ENCODE measurements at regions not wholly inside any gene's neighbourhood (a gene's known extent, or its start where the extent isn't known, plus 50 kb on each side); places are given as distances from the start of the nearest gene placed in this dataset.

- no peaks in the 10 kb centered on the region for H4K20me1 ChIP-seq (ENCODE audit: insufficient read depth, low read length)
- Mint-ChIP-seq H3K4me1 (ENCODE audit: low read depth, unreplicated experiment) (no peaks in the 10 kb centered on the region), H3K4me3 (ENCODE audit: unreplicated experiment) (no peak overlapping the region), H3K9me3 (ENCODE audit: unreplicated experiment) (no peaks in the 10 kb centered on the region), H3K27me3 (ENCODE audit: low read depth, unreplicated experiment) (no peaks in the 10 kb centered on the region), H3K27ac (ENCODE audit: unreplicated experiment) (no peak overlapping the region), H3K36me3 (ENCODE audit: low read depth, unreplicated experiment) (no peaks in the 10 kb centered on the region)
- no peak overlapping the region for H3K27ac ChIP-seq (ENCODE audit: low read depth, low read length)
- no peaks in the 10 kb centered on the region for H3K36me3 ChIP-seq (ENCODE audit: insufficient read depth, low read length)
- H3K9me3 ChIP-seq (ENCODE audit: insufficient read depth, low read depth, low read length): no peaks in the 10 kb centered on the region
- no peak overlapping the region for H3K4me2 ChIP-seq (ENCODE audit: low read length)
- DNase-seq (ENCODE audit: low read depth) (no peak), FAIRE-seq (no peak)
- H3K27me3 ChIP-seq (ENCODE audit: insufficient read depth, low read length): no peaks in the 10 kb centered on the region
- H3K9ac ChIP-seq (ENCODE audit: low read length): no peak overlapping the region
- no peaks in the 10 kb centered on the region for H3K79me2 ChIP-seq (ENCODE audit: insufficient read depth, low read length)
- H3K4me1 ChIP-seq (ENCODE audit: insufficient read depth, low read length): no peaks in the 10 kb centered on the region
- no peak for TF ChIP-seq CTCF (IDR thresholded peaks at IDR 0.05; ENCODE audit: insufficient read depth, low read depth, low read length)
- no peak for TF ChIP-seq EZH2 (IDR thresholded peaks at IDR 0.05; ENCODE audit: insufficient read depth, low read length)
- no peak overlapping the region for H2AFZ ChIP-seq (ENCODE audit: low read depth, low read length)
- no peak overlapping the region for H3K4me3 ChIP-seq (ENCODE audit: insufficient read depth, low read depth, low read length)
Measured at GRCh38 chr5:145027286-145027685, 807.9 kb downstream of the PRELID2 start.

GRCh38 chr5:145025775-145026174 lies 809.4 kb downstream of the PRELID2 start:
- no peak for TF ChIP-seq CTCF (IDR thresholded peaks at IDR 0.05; ENCODE audit: insufficient read depth, low read depth, low read length)
- TF ChIP-seq EZH2 (IDR thresholded peaks at IDR 0.05; ENCODE audit: insufficient read depth, low read length): no peak
- FAIRE-seq: no peak
- H2AFZ ChIP-seq (ENCODE audit: low read depth, low read length): no peak overlapping the region
- no peaks in the 10 kb centered on the region for H3K9me3 Mint-ChIP-seq (ENCODE audit: unreplicated experiment)
- no peaks in the 10 kb centered on the region for H3K4me1 ChIP-seq (ENCODE audit: insufficient read depth, low read length)
- DNase-seq (ENCODE audit: low read depth): no peak
- no peak overlapping the region for H3K4me2 ChIP-seq (ENCODE audit: low read length)
- H3K4me3 ChIP-seq (ENCODE audit: insufficient read depth, low read depth, low read length): no peak overlapping the region
- no peaks in the 10 kb centered on the region for H3K27me3 Mint-ChIP-seq (ENCODE audit: low read depth, unreplicated experiment)
- no peaks in the 10 kb centered on the region for H3K9me3 ChIP-seq (ENCODE audit: insufficient read depth, low read depth, low read length)
- no peak overlapping the region for H3K27ac Mint-ChIP-seq (ENCODE audit: unreplicated experiment)
- no peaks in the 10 kb centered on the region for H3K36me3 ChIP-seq (ENCODE audit: insufficient read depth, low read length)
- H3K27ac ChIP-seq (ENCODE audit: low read depth, low read length): no peak overlapping the region
- H3K4me1 Mint-ChIP-seq (ENCODE audit: low read depth, unreplicated experiment): no peaks in the 10 kb centered on the region
- H3K9ac ChIP-seq (ENCODE audit: low read length): no peak overlapping the region
- no peaks in the 10 kb centered on the region for H3K36me3 Mint-ChIP-seq (ENCODE audit: low read depth, unreplicated experiment)
- no peaks in the 10 kb centered on the region for H4K20me1 ChIP-seq (ENCODE audit: insufficient read depth, low read length)
- H3K4me3 Mint-ChIP-seq (ENCODE audit: unreplicated experiment): no peak overlapping the region
- H3K79me2 ChIP-seq (ENCODE audit: insufficient read depth, low read length): no peaks in the 10 kb centered on the region
- H3K27me3 ChIP-seq (ENCODE audit: insufficient read depth, low read length): no peaks in the 10 kb centered on the region

GRCh38 chr5:145015146-145015545 lies 820.0 kb downstream of the PRELID2 start:
- FAIRE-seq (no peak), DNase-seq (ENCODE audit: low read depth) (no peak)
- H3K9ac ChIP-seq (ENCODE audit: low read length): no peak overlapping the region
- no peaks in the 10 kb centered on the region for H3K36me3 ChIP-seq (ENCODE audit: insufficient read depth, low read length)
- H4K20me1 ChIP-seq (ENCODE audit: insufficient read depth, low read length): no peaks in the 10 kb centered on the region
- no peaks in the 10 kb centered on the region for H3K9me3 ChIP-seq (ENCODE audit: insufficient read depth, low read depth, low read length)
- H3K9me3 Mint-ChIP-seq (ENCODE audit: unreplicated experiment): no peaks in the 10 kb centered on the region
- no peak overlapping the region for H3K27ac Mint-ChIP-seq (ENCODE audit: unreplicated experiment)
- H3K79me2 ChIP-seq (ENCODE audit: insufficient read depth, low read length): no peaks in the 10 kb centered on the region
- no peaks in the 10 kb centered on the region for H3K4me1 Mint-ChIP-seq (ENCODE audit: low read depth, unreplicated experiment)
- H3K4me3 Mint-ChIP-seq (ENCODE audit: unreplicated experiment): no peak overlapping the region
- TF ChIP-seq CTCF (IDR thresholded peaks at IDR 0.05; ENCODE audit: insufficient read depth, low read depth, low read length) (no peak), EZH2 (IDR thresholded peaks at IDR 0.05; ENCODE audit: insufficient read depth, low read length) (no peak)
- H3K27ac ChIP-seq (ENCODE audit: low read depth, low read length): no peak overlapping the region
- H3K4me3 ChIP-seq (ENCODE audit: insufficient read depth, low read depth, low read length): no peak overlapping the region
- H2AFZ ChIP-seq (ENCODE audit: low read depth, low read length): no peak overlapping the region
- no peaks in the 10 kb centered on the region for H3K27me3 Mint-ChIP-seq (ENCODE audit: low read depth, unreplicated experiment)
- H3K4me1 ChIP-seq (ENCODE audit: insufficient read depth, low read length): no peaks in the 10 kb centered on the region
- no peaks in the 10 kb centered on the region for H3K36me3 Mint-ChIP-seq (ENCODE audit: low read depth, unreplicated experiment)
- H3K27me3 ChIP-seq (ENCODE audit: insufficient read depth, low read length): no peaks in the 10 kb centered on the region
- H3K4me2 ChIP-seq (ENCODE audit: low read length): no peak overlapping the region

Measured in astrocyte (in vitro differentiated cells and primary cell).